22Rv1 (cell line): ENCODE measurements at regions not wholly inside any gene's neighbourhood (a gene's known extent, or its start where the extent isn't known, plus 50 kb on each side); places are given as distances from the start of the nearest gene placed in this dataset.

ENCODE experiments used
- ZFX ChIP-seq: fragments of 450-650 bp; IDR thresholded peaks from 2 replicates; pipeline ENCODE4 v1.6.1; 2017; ENCODE audit warnings: antibody characterized with exemption, borderline replicate concordance
- TF ChIP-seq, protein P1 (sequence below): fragments of 450-650 bp; IDR thresholded peaks from 2 replicates; pipeline ENCODE4 v1.5.1; 2017; ENCODE audit warnings: mild to moderate bottlenecking

- TF ChIP-seq, protein P1, sequence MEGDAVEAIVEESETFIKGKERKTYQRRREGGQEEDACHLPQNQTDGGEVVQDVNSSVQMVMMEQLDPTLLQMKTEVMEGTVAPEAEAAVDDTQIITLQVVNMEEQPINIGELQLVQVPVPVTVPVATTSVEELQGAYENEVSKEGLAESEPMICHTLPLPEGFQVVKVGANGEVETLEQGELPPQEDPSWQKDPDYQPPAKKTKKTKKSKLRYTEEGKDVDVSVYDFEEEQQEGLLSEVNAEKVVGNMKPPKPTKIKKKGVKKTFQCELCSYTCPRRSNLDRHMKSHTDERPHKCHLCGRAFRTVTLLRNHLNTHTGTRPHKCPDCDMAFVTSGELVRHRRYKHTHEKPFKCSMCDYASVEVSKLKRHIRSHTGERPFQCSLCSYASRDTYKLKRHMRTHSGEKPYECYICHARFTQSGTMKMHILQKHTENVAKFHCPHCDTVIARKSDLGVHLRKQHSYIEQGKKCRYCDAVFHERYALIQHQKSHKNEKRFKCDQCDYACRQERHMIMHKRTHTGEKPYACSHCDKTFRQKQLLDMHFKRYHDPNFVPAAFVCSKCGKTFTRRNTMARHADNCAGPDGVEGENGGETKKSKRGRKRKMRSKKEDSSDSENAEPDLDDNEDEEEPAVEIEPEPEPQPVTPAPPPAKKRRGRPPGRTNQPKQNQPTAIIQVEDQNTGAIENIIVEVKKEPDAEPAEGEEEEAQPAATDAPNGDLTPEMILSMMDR = no peak
- TF ChIP-seq ZFX = no peak
Measured at GRCh38 chr13:68574053-68574452, 1343.9 kb upstream of the PCDH9 start.
